GM21529 (cell line): ENCODE measurements at regions not wholly inside any gene's neighbourhood (a gene's known extent, or its start where the extent isn't known, plus 50 kb on each side); places are given as distances from the start of the nearest gene placed in this dataset.
"Not testable (repeated sequence)": the region's sequence is repeated elsewhere in the genome, so short reads cannot be mapped to it uniquely, and the experiment has no call there.

Experiments
- ATAC-seq: cut with Tn5 transposase; IDR thresholded peaks from one replicate; pipeline ENCODE4 v1.9.1; 2021; ENCODE audit not compliant: unreplicated experiment

DNA sequence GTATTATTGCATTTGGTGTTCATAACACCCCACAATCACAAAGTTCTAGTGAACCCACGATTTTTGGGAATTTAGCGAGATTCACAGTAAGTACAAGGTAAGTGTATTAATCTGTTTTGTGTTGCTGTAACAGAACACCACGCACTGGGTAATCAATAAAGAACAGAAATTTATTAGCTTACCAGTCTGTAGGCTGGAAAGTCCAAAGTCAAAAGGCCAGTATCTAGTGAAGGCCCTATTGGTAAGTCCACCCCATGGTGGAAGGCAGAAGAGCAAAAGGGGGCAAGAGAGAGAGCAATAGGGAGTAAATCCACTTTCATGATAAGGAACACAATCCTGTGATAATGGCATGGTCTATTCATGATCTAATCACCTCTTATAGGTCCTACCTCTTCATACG lies 190.3 kb upstream of the KCNMB2 start:
- no peak for ATAC-seq

DNA sequence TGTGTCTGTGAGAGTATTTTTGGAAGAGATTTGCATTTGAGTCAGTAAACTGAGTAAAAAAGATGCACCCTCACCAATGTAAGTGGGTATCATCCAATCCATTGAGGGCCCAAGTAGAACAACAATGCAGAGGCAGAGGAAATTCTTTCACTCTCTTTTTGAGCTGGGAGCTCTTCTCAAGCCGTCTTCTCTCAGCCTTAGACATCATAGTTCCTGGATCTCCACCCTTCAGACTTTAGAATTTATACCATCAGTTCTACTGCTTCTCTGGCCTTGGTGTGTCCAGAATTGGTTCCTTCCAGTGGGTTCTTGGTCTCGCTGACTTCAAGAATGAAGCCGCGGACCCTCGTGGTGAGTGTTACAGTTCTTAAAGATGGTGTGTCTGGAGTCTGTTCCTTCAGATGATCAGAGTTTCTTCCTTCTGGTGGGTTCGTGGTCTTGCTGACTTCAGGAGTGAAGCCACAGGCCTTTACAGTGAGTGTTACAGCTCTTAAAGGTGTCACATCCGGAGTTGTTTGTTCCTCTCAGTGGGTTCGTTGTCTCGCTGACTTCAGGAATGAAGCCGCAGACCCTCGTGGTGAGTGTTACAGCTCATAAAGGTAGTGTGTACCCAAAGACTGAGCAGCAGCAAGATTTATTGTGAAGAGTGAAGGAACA lies 187.5 kb upstream of the KCNMB2 start:
- not testable (repeated sequence) for ATAC-seq

DNA sequence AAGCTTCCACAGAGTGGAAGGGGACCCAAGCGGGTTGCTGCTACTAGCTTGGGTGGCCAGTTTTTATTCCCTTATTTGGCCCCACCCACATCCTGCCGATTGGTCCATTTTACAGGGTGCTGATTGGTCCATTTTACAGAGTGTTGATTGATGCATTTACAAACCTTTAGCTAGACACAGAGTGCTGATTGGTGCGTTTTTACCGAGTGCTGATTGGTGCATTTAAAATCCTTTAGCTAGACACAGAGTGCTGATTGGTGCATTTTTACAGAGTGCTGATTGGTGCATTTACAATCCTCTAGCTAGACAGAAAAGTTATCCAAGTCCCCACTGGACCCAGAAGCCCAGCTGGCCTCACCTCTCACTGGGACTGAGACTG lies 187.0 kb upstream of the KCNMB2 start:
- ATAC-seq = not testable (repeated sequence)

DNA sequence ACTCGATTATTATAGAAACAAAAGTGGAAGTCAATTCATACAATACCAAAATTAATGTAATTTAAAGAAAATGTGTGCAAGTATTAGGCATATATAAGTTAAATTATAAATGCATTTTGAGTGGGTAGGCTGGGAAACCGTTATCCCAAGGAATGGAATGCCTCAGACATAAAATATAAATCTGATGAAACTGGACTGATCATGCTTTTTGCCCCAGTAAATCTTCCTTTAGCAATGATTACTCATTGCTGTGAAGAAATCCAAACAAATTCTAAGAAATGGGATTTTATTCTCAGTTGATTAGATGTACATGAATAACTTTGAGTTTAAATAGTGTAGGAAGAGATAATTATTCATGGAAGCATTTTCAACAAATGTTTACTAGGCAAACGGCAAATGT lies 185.5 kb upstream of the KCNMB2 start:
- no peak for ATAC-seq

DNA sequence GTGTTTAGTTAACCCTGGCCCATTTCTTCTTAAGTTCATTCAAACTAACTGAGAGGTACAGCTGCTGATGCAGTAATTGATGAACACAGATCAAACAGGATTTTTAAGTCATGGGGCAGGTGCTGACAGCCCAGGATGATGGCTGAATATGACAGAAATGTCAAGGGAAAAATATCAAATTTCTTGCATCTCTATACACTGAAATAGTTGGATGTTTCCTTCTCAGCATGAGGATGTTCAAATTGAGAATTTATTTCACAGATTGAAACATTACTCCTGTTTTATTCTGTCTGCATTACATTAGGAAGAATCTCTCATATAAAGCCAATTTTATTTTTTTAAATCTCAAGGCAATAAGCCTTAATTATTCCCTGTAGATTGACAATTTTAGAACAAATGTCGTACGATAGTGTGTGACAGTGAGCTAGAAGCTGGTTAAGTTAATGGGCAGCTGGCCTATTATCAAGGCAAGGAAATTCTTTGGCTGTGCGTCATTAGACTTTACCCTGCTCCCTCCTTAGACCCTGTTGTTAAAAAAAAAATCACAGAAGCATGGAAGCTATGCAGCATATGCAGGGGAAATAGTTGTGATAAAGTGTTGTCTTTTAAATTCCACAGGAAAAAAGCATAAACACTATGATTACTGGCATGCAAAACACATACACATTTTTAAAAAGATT lies 183.8 kb upstream of the KCNMB2 start:
- ATAC-seq = no peak

DNA sequence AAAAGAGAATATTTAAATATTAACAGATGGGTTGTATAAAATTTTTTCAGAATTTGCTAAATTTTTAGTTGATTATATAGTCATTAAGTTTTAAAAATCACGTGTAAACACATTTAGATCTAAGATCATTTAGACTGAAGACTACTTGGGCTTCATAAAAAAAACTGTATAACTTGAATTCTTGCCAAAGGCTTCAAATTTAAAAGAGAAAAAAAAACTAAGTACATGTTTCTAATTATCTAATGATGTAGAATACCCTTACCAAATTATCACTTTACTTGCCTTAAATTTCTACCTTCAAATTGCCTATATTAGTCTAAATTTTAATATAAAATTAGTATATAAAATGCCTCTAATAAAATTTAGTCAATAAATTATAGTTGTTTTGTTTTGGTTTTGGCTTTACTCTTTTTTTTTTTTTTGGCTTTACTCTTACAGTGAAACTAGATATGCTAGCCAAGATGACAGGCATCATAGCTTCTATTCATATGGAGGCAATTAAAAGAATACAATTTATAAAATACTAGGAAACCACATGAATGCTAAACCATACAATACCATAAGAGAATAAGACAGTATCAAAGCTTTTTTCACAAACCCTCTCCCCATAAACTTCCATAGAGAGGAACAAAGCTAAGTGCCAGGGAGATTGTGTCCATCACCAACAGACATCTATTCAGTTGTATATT lies 183.1 kb upstream of the KCNMB2 start:
- no peak for ATAC-seq

DNA sequence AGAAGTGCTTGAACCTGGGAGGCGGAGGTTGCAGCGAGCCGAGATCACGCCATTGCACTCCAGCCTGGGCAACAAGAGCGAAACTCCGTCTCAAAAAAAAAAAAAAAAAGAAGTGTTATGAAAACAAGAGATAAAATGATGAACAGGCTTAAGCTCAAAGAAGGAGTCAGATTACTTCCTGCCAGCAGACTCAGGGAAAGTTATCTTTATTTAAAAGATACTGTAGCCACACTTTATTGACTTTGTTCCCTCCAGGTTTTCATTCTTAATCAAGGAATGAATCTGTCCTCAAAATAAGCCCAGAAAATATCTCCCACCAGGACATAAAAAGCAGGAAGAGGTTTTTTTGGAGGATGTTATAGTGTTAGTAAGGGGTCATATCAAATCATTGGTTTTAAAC lies 176.5 kb upstream of the KCNMB2 start:
- ATAC-seq = no peak

DNA sequence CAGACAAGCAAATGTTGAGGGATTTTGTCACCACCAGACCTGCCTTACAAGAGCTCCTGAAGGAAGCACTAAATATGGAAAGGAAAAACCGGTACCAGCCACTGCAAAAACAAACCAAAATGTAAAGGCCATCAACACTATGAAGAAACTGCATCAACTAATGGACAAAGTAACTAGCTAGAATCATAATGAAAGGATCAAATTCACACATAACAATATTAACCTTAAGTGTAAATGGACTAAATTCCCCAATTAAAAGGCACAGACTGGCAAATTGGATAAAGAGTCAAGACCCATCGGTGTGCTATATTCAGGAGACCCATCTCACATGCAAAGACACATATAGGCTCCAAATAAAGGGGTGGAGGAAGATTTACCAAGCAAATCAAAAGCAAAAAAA lies 173.2 kb upstream of the KCNMB2 start:
- ATAC-seq = not testable (repeated sequence)

DNA sequence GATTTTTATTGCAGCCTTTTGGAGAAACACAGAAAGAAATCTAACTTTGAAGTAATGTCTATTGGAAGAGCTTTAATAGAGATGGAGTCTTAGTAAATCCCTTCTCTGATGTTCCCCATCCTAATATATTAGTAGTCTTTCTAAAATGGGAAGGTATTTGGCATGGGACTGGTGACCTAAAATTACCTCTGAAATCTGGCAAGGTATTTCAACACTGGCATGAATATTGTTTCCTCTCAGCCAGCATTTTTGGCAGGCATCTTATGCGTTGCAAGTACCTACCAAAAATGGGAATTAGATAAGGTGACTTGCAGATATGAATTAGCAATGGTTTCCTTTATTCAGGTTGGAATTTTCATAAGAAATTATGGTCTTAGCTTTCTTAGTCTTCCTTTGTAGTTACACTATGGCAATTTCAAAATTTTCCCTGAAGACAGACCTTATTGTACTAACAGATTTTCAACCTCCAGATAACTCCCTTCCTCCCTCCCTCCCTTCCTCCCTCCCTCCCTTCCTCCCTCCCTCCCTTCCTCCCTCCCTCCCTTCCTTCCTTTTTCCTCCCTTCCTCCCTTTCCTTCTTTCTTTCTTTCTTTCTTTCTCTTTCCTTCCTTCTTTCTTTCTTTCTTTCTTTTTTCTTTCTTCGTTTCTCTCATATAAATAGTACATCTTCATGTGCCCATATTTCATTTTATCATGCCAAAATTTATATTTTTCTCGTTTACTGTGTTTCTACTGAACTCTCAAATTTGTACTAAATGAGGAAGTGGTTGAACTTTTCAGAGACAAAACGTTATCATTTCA lies 168.2 kb upstream of the KCNMB2 start:
- no peak for ATAC-seq

DNA sequence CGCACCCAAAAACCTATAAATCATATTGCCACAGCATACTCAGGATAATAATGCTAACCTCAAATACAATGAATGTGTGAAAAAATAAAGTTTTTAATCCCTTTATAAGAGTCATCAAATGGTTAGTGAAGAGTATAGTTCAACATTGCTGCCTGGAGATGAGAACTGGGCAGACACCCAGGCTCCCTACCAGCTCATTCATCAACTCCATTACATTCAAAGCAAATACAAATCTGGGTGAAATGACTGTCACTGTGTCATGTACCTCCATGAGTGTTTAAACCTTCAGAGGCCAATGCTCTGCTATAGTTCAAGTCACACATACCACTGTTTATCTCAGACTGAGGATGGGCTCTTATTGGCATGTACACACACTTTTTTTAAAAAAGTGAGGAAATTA lies 167.2 kb upstream of the KCNMB2 start:
- no peak for ATAC-seq

DNA sequence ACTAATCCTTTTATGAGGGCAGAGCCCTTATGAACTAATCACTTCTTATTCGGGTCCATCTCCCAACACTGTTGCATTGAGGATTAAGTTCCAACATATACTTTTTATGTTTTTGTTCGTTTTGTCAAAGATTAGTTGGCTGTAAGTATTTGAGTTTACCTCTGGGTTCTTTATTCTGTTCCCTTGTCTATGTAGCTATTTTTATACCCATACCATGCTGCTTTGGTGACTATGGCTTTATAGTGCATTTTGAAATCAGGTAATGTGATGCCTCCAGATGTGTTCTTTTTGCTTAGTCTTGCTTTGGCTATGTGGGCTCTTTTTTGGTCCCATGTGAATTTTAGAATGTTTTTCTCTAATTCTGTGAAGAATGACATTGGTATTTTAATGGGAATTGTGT lies 166.4 kb upstream of the KCNMB2 start:
- ATAC-seq = no peak

DNA sequence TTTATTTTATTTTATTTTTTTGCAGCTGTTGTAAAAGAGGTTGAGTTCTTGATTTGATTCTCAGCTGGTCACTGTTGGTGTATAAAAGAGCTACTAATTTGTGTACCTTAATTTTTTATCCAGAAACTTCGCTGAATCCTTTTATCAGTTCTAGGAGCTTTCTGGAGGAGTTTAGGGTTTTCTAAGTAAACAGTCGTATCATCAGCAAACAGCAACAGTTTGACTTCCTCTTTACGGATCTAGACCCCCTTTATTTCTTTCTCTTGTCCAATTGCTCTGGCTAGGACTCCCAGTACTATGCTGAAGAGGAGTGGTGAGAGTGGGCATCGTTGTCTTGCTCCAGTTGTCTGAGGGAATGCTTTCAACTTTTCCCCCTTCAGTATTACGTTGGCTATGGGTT lies 165.8 kb upstream of the KCNMB2 start:
- no peak for ATAC-seq

DNA sequence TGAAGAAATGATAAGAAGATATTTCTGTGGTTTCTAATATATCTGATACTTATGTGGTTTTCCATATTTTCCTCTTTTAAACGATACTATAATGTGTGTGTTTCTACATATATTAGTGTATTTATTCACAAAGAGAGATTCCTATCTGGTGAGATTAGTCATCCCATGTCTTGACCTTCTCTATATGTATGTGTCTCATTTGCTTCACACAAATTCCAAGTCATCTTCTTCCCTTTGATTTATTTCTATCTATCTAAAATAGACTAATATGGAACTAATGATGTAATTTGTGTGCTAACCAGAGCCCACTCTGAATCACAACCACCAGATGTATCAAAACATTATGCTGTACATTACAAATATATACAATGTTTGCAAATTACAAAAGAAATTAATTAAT lies 154.7 kb upstream of the KCNMB2 start:
- ATAC-seq = no peak

DNA sequence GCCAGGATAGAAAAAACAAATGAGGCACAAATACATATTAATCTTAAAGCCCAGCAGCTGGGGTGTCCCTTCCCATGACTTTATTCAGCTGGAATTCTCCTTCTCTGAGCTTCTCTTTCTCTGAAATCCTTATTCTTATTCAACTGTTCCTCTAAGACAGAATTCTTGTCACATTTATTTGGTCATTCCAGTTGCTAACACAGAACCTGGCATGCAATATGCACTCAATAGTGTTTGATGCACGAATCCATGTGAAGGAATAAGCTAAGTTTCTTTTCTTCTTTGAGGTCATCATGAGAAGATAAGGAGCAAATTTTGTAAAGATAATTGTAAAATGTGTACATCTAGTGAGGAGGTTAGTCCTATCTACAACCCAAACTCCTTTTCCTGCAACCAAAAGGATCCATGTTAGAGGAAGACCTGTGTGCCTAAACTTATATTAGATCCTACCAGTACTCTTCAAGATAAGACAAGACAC lies 154.2 kb upstream of the KCNMB2 start:
- ATAC-seq = no peak

DNA sequence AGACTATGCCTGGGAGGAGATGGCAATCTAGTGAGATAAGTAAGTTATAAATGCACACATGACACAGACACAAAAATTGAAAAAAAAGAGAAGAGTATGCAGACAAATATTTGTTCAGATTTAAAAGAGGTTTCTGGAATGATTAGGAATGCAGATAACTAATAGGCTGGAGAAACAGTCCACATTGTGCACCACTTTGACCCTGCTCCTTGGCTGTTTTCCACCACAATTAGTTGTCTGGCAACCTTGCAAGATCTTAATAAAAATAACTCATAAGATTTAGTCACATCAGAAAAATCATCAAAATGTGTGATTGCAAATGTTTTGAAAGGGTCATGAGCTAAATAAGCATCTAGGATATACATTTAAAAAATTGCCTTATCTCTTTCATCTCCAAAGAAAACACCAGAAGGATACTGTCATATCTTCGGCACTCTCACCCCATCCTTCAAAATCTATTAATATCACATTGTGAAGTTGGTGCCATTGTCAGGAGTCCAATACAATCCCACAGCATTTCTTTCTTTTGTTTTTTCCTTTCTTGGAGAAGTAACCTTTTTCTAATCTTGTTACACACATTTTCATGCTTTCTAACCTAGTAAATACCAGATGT lies 153.7 kb upstream of the KCNMB2 start:
- no peak for ATAC-seq

DNA sequence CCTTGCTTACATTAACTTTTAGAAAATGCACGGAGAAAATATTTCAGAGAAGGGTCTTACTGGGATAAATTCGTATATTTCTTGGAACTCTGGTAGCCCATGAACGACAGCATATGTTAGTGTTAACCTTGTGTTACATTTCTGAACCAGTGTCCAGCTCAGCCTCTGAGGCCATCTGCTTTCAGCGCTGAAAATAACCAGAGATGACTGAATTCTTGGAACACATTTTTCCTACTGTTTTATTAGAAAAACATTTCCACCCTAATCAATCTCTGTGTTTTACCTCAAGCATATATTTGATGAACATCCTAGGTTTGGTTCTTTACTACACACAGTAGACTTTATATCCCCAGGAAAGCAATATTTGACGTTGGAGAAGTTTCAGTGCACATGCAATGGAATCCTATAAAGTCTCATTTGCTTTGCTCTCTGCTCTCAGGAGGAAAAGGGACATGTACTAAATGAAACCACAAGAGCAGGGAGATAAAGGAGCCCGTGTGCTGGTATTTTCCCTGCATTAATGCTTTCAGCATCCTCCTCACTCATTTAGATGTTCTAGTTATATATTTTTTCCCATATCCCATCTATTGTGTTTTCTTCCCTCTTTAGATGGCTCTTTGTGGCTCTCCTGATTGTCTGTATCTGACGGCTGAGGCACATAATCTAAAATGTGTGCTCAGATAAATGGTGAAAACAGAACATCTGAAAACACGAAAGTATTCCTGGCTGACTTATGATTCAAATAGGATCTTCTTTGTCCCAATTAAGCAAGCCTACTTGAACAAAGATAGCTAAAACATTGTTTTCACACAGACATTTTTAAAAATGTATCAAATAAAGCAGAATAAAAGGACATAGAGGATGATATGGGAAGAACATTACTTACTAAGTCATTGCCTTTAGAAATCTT lies 151.7 kb upstream of the KCNMB2 start:
- ATAC-seq = no peak

DNA sequence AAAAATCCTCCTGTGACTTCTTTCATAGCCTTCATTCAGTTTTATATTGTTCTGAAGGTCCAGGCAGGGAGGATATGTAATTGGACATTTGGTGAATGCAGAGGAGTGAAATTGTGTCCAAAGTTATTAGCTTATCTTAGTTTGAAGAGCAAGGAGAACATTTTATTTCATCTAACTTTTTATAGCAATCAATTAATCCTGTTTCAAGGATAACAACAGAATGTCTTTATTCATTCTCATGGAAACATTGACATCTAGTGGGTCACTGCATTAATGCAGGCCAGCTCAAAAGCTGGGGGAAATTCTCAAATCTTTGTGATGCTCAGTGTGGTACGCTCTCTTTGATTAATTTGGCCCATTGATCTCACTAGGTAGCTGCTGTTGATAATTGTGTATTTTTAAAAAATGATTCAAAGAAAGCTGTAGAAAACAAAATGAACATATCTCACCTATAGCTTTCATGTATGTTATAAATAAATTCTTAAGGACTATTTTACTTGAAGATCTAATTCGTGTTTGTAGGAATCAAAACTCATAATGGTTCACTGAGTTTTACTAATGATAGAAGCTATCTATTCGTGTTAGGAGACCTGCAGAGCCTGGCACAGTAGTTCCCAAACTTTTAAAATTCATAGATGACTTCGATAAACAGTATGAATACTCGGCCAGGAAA lies 150.8 kb upstream of the KCNMB2 start:
- peak; percentile 56 for ATAC-seq

DNA sequence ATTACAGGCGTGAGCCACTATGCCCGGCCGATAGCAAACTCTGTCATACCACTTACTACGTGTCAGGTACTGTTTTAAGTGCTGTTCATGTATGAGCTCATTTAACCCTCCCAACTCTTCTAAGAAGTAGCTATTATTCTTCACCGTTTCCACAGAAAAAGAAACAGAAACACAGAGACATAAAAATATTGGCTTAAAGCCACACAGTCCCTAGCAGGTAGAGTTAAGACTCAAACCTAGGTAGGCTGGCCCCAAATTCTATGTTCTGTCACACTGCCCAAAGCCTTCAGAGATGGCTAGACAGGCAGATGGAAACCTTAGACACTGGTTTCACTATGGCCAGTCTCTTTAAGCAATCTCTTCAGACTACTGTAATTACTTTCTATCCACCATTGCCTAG lies 149.8 kb upstream of the KCNMB2 start:
- no peak for ATAC-seq

DNA sequence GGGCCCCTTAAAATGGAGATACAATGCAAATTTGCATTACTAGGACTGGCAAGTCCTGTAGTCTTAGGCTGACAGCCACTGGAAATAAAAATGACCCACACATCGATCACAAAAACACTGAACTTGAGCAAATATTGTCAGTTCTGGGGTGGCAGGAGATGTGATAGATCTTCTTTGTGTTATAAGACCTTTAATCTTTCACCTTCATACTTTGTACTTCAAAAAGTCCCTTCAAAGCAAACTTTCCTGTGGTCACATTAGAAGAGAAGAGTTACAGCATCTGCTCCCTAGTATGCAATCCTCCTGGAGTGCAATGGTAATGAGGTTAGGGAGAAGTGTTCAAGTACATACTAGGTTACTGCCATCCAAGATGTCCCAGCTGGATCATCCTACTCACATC lies 149.4 kb upstream of the KCNMB2 start:
- ATAC-seq = no peak
